Esophagus muscularis mucosa (tissue), 4 donors: ENCODE measurements at regions not wholly inside any gene's neighbourhood (a gene's known extent, or its start where the extent isn't known, plus 50 kb on each side); places are given as distances from the start of the nearest gene placed in this dataset.

Experiments
- DNase-seq: peaks from one replicate; pipeline ENCODE4 v3.0.0-alpha.2; 2017; ENCODE audit errors: extremely low spot score
- H3K27ac ChIP-seq, 4 donors: fragments of 200-600 bp; sonication (generic); replicated peaks in 1 of 4; 1 replicate in 3 of 4; 2 replicates in 1 of 4; pipeline ENCODE4 v1.5.1; 2016 to 2019; ENCODE audit warnings: mild to moderate bottlenecking in 1 of 4
- H3K27me3 ChIP-seq, 4 donors: fragments of 200-600 bp; sonication (generic); one replicate each; pipeline versions ENCODE4 v1.5.1 to v1.6.0; 2016 to 2019
- H3K36me3 ChIP-seq, 4 donors: fragments of 200-600 bp; sonication (generic); one replicate each; pipeline ENCODE4 v1.5.1; 2016 to 2019
- H3K4me1 ChIP-seq, 4 donors: fragments of 200-600 bp; sonication (generic); one replicate each; pipeline ENCODE4 v1.5.1; 2016 to 2019
- H3K4me3 ChIP-seq, 4 donors: fragments of 200-600 bp; sonication (generic); 1 replicate in 2 of 4; 2 replicates in 2 of 4; pipeline ENCODE4 v1.5.1; 2016 to 2019; ENCODE audit warnings: mild to moderate bottlenecking in 4 of 4, moderate library complexity in 1 of 4
- H3K9me3 ChIP-seq, 4 donors: fragments of 200-600 bp; sonication (generic); 1 replicate in 3 of 4; 2 replicates in 1 of 4; pipeline ENCODE4 v1.5.1; 2016 to 2019
- EP300 ChIP-seq: sonication (generic); formaldehyde crosslinking; IDR thresholded peaks from one replicate; pipeline ENCODE4 v1.6.1; 2017; ENCODE audit warnings: antibody characterized with exemption
- POLR2A ChIP-seq: fragments of 450-650 bp; IDR thresholded peaks from one replicate; pipeline ENCODE4 v1.6.1; 2017; ENCODE audit warnings: antibody characterized with exemption, moderate library complexity, mild to moderate bottlenecking, low read depth
- POLR2AphosphoS5 ChIP-seq, 2 donors: sonication (generic); formaldehyde crosslinking; IDR thresholded peaks; one replicate each; pipeline ENCODE4 v1.6.1; 2017; ENCODE audit warnings: antibody characterized with exemption in 2 of 2
- WGBS: methylation state at CpG from one replicate; pipeline ENCODE4 v1.1.5; 2018; 5-methylcytosine and 5-hydroxymethylcytosine counted together
- intact Hi-C: fragments of 100-400 bp; cut with DNase I; formaldehyde crosslinking; loops from one replicate; pipeline ENCODE4 v1.15.1; 2023
- TF ChIP-seq, protein P1 (sequence below), 3 experiments: fragments of 200-600 bp in 2 of 3; fragments of 450-650 bp in 1 of 3; sonication (generic) in 2 of 3; IDR thresholded peaks; one replicate each; pipeline ENCODE4 v1.5.1; 2017 to 2019; ENCODE audit warnings: antibody characterized with exemption in 3 of 3, mild to moderate bottlenecking in 2 of 3, moderate library complexity in 1 of 3

DNA sequence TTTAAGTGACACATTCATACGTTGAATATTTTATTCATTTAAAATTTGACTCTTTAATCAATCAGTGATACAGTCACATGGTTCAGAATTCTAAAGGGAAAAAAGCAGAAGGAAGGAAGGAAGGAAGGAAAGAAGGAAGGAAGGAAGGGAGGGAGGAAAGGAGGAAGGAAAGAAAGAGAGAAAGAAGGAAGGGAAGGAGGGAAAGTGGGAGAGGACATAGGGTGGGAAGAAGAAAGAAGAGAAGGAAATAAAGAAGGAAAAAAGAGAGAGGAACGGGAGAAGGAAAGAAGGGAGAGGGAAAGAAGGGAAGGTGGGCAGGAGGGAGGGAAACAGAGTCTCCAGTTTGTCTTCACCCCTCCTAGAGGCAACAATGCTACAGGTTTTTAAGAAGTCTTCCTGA, 518.6 kb downstream of the MIAT start:
- no peaks in the 10 kb centered on the region for H3K36me3 ChIP-seq
- DNase-seq: no peak
- intact Hi-C loops: no loop called here
- no peaks in the 10 kb centered on the region for H3K9me3 ChIP-seq
- no peaks in the 10 kb centered on the region for H3K27me3 ChIP-seq
- no peak overlapping the region for H3K27ac ChIP-seq
- TF ChIP-seq POLR2AphosphoS5 (IDR thresholded peaks at IDR 0.05) (no peak), EP300 (no peak), POLR2A (no peak)
- TF ChIP-seq, protein P1, sequence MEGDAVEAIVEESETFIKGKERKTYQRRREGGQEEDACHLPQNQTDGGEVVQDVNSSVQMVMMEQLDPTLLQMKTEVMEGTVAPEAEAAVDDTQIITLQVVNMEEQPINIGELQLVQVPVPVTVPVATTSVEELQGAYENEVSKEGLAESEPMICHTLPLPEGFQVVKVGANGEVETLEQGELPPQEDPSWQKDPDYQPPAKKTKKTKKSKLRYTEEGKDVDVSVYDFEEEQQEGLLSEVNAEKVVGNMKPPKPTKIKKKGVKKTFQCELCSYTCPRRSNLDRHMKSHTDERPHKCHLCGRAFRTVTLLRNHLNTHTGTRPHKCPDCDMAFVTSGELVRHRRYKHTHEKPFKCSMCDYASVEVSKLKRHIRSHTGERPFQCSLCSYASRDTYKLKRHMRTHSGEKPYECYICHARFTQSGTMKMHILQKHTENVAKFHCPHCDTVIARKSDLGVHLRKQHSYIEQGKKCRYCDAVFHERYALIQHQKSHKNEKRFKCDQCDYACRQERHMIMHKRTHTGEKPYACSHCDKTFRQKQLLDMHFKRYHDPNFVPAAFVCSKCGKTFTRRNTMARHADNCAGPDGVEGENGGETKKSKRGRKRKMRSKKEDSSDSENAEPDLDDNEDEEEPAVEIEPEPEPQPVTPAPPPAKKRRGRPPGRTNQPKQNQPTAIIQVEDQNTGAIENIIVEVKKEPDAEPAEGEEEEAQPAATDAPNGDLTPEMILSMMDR (IDR thresholded peaks at IDR 0.05): no peak
- peaks cover 0 to under 1% (median 0%) of the 10 kb centered on the region in 4 donors for H3K4me1 ChIP-seq
- no peak overlapping the region for H3K4me3 ChIP-seq
- WGBS: 79% methylated on average over 2 of the region's 2 CpGs

DNA sequence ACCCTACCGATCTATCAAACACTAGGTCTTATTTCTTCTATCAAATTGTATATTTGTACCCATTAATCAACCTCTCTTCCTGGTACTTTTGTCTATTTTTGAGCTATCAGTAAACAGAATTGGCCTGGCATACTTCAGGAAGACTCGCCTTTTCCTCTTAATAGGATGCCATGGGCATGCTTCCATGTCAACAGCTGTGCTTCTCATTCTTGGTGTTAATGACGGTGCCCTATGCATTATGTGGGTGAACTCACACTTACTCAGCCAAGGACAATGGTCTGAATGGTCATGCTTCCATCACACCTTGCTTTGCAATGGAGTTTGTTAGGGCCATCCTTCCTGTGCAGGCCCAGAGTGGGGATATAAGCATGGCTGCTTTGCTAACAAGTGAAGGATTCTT, 521.8 kb downstream of the MIAT start:
- intact Hi-C loops: no loop called here
- Histone ChIP-seq H3K4me3 (no peak overlapping the region), H3K36me3 (no peaks in the 10 kb centered on the region), H3K9me3 (no peaks in the 10 kb centered on the region), H3K27ac (no peak overlapping the region), H3K27me3 (no peaks in the 10 kb centered on the region), H3K4me1 (no peaks in the 10 kb centered on the region)
- DNase-seq: no peak
- no peak for TF ChIP-seq POLR2A
- 88% methylated on average over 3 of the region's 3 CpGs for WGBS

DNA sequence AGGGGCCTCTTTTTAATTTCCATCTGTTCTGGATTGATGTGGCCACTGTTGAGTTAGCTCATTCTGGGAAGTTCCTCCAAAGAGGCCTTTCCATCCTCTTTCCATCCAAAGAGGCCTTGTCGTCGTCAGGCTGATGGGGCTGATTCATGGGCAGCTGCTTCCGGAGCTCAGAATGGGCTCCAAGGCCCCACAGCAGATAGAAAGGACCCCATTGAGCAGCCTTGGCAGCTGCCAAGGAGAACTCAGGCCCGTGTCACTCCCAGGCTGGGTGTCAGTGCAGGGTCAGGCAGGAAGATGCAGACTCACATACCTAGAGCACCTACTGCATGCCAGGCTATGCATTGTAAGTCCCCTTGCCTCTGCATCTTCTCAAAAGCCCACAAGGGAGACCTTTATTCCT, 524.1 kb downstream of the MIAT start:
- Histone ChIP-seq H3K4me1 (no peaks in the 10 kb centered on the region), H3K4me3 (no peak overlapping the region), H3K27ac (no peak overlapping the region), H3K9me3 (no peaks in the 10 kb centered on the region), H3K27me3 (no peaks in the 10 kb centered on the region), H3K36me3 (no peaks in the 10 kb centered on the region)
- WGBS: 94% methylated on average over 3 of the region's 4 CpGs
- TF ChIP-seq, protein P1 (IDR thresholded peaks at IDR 0.05): no peak
- no peak for TF ChIP-seq POLR2A
- no peak for TF ChIP-seq POLR2AphosphoS5 (IDR thresholded peaks at IDR 0.05)
- TF ChIP-seq EP300: no peak
- intact Hi-C loops: no loop called here
- DNase-seq: no peak

DNA sequence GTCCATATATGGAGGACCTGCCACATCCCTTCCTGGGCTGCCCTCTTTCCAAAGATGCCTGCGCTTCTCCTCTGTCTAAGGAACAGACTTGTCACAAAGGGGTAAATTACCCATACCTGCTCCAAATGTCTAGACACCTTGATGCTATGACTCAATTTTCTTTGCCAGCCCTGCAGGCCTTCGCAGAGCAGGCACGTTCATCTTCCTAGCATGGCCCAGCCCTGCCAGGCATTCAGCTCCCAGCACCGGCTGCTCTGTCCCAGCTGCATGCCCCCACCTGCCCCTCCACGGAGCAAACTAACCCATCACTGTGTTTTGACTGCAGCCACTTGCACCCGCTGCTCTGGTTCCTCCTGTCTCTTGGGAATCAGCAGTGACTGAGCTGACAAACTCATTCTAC, 526.1 kb downstream of the MIAT start:
- Histone ChIP-seq H3K9me3 (no peaks in the 10 kb centered on the region), H3K27ac (no peak overlapping the region), H3K36me3 (no peaks in the 10 kb centered on the region), H3K27me3 (no peaks in the 10 kb centered on the region), H3K4me1 (no peaks in the 10 kb centered on the region), H3K4me3 (no peak overlapping the region)
- DNase-seq: no peak
- 81% methylated on average over 6 of the region's 6 CpGs for WGBS
- no peak for TF ChIP-seq POLR2AphosphoS5 (IDR thresholded peaks at IDR 0.05)
- TF ChIP-seq, protein P1 (IDR thresholded peaks at IDR 0.05): no peak
- no peak for TF ChIP-seq EP300
- TF ChIP-seq POLR2A: no peak
- intact Hi-C loops: no loop called here

DNA sequence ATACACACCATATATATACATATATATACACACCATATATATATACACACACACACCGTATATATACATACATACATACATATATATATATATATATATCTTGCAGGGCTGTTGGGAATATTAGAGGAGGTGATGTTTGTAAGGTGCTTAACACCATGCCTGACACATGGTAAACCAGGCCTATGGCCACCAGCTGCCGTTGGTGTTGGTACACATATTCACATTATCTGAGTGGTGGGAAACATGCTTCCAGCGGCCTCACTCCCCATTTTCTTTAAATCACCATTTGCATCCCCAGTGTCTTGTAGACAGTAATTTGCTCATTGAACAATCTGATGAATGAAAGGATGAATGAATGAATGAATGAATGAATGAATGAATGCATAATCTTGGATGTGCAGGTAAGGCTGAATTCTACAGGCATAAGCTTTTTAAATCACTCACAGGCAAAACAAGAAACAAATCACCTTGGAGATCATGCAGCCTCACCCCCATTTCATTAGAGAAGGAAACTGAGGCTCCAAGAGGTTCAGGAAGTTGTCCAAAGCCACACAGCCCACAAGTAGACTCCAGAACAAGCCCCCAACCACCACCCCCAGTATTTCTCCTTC, 527.8 kb downstream of the MIAT start:
- no peak overlapping the region for H3K27ac ChIP-seq
- H3K36me3 ChIP-seq: no peaks in the 10 kb centered on the region
- H3K4me1 ChIP-seq: no peaks in the 10 kb centered on the region
- intact Hi-C loops: no loop called here
- H3K4me3 ChIP-seq: no peak overlapping the region
- 94% methylated on average over 3 of the region's 3 CpGs for WGBS
- DNase-seq: no peak
- TF ChIP-seq, protein P1 (IDR thresholded peaks at IDR 0.05): no peak
- TF ChIP-seq POLR2A (no peak), EP300 (no peak), POLR2AphosphoS5 (IDR thresholded peaks at IDR 0.05) (no peak)
- H3K27me3 ChIP-seq: no peaks in the 10 kb centered on the region
- no peaks in the 10 kb centered on the region for H3K9me3 ChIP-seq
